Kidney epithelial cell (primary cell): ENCODE measurements at regions not wholly inside any gene's neighbourhood (a gene's known extent, or its start where the extent isn't known, plus 50 kb on each side); places are given as distances from the start of the nearest gene placed in this dataset.

Source experiments
- DNase-seq: peaks from one replicate; pipeline ENCODE4 v3.0.0-alpha.2; 2010; ENCODE audit warnings: low read depth
- H3K27me3 ChIP-seq: 2 replicates; pipeline ENCODE4 v1.6.0; 2011; ENCODE audit warnings: low read length; ENCODE audit not compliant: control insufficient read depth, insufficient read depth
- H3K36me3 ChIP-seq: 2 replicates; pipeline ENCODE4 v1.5.1; 2011; ENCODE audit warnings: low read length; ENCODE audit not compliant: control insufficient read depth, insufficient read depth
- H3K4me3 ChIP-seq: 2 replicates; pipeline ENCODE4 v1.5.1; 2011; ENCODE audit warnings: low read depth, mild to moderate bottlenecking, control low read depth, low read length
- TF ChIP-seq, protein P1 (sequence below): IDR thresholded peaks from 2 replicates; pipeline ENCODE4 v1.5.1; 2011; ENCODE audit warnings: mild to moderate bottlenecking, moderate library complexity, low read length, control low read depth, inconsistent platforms; ENCODE audit not compliant: insufficient read depth, poor library complexity, severe bottlenecking

DNA sequence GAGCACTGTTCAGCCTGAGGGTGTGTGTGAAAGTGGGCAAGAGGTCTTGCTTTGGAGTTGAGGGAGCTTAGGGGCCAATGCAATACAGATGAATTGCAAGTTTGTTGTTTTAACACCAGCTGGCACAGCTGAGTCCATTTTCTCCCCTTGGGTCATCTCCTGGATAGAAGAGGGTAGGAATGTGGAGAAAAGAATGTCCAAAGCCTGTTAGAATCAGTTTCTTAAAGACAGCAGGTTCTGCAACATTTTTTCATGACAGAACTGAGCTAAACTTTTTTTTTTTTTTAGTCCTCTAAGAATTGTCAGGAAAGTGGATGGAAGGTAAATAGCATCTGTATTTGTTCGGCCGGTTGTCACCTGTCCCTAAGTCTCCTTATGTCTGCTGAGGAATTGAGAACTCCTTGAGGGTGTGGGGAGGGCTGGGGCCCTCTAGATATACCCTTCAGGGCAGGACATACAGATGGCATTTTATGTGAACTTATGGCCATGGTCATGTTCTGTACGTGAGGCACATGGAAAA, 211.1 kb upstream of the CADM1 start:
- TF ChIP-seq, protein P1, sequence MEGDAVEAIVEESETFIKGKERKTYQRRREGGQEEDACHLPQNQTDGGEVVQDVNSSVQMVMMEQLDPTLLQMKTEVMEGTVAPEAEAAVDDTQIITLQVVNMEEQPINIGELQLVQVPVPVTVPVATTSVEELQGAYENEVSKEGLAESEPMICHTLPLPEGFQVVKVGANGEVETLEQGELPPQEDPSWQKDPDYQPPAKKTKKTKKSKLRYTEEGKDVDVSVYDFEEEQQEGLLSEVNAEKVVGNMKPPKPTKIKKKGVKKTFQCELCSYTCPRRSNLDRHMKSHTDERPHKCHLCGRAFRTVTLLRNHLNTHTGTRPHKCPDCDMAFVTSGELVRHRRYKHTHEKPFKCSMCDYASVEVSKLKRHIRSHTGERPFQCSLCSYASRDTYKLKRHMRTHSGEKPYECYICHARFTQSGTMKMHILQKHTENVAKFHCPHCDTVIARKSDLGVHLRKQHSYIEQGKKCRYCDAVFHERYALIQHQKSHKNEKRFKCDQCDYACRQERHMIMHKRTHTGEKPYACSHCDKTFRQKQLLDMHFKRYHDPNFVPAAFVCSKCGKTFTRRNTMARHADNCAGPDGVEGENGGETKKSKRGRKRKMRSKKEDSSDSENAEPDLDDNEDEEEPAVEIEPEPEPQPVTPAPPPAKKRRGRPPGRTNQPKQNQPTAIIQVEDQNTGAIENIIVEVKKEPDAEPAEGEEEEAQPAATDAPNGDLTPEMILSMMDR, result no peak
- no peak overlapping the region for H3K4me3 ChIP-seq
- no peak for DNase-seq
- no peaks in the 10 kb centered on the region for H3K27me3 ChIP-seq
- H3K36me3 ChIP-seq, result no peaks in the 10 kb centered on the region

DNA sequence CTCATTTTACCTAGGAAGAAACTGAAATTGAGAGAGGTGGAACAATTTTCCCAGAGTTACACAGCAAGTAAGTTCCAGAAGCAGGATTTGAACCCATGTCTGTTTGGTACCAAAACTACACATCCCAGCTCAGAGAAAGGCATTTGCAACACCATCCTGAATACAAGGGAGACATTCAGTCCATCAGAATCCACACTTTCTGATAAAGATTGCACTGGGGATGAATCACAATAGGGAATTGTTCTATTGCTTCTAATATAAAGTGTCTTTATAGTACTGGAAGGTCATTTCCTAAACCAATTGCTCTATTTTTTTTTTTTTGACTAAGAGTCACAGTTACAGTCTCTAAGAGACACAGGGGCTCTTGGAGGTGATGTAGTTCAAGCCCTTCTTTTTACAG, 208.1 kb upstream of the CADM1 start:
- TF ChIP-seq, protein P1, result no peak
- DNase-seq, result no peak
- H3K36me3 ChIP-seq, result no peaks in the 10 kb centered on the region
- no peaks in the 10 kb centered on the region for H3K27me3 ChIP-seq
- H3K4me3 ChIP-seq, result no peak overlapping the region

DNA sequence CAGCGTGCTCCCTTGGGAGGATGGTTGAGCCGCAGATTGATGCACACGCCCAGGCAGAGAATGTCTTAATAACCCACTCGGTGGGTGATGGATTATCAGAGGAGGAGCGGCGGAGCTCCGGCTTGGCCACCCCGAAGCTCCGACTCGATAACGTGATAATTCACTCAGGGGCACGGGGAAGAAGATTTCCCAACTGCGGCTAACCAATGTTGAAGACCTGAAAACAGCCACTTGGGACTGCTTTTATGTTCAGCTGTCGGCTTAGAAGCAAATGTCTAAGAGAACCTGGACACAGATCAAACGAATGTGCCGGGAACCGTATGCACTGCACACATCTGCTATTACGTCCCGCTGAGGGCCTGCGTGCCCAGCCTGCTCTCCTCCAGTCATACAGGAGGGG, 206.8 kb upstream of the CADM1 start:
- TF ChIP-seq, protein P1, result no peak
- no peak for DNase-seq
- no peaks in the 10 kb centered on the region for H3K36me3 ChIP-seq
- no peaks in the 10 kb centered on the region for H3K27me3 ChIP-seq
- H3K4me3 ChIP-seq, result no peak overlapping the region

DNA sequence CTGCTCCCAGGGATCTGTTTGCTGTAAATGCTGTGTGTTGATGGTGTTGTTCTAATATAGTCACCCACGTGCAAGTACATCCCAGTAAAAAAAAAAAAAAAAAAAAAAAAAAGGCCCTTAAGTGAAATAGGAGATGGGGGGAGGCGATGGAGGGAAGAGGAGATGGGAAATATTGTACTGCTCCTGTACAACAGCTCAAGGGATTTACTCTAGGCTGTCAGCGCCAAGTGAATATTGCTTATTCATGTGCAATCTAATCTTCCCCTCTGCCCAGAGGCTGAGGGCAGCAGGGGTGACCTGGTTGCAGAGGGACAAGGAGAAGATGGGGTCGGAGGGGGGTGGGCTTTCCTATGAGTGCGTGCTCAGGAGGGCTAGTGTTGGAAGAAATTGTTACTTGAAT, 206.2 kb upstream of the CADM1 start:
- H3K4me3 ChIP-seq, result no peak overlapping the region
- no peaks in the 10 kb centered on the region for H3K27me3 ChIP-seq
- no peak for DNase-seq

DNA sequence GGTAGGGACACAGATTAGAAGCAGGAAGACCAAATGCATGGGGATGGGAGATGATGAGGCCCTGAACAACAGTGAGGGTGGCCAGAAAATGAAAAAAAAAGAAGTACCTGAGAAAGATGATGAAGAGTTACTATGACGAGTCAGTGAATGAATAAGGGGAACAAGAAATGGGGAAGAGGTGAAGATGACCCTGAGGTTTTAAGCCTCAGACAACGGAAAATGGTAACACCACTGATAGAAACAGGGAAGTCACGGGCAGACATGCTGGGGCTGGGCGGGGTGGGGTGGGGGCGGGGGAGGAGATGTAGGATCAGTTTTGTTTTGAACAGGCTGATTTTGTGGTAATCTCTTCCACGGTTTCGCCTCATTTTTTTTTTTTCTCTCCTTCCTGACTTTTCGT, 205.1 kb upstream of the CADM1 start:
- DNase-seq, result no peak
- no peaks in the 10 kb centered on the region for H3K27me3 ChIP-seq
- TF ChIP-seq, protein P1, result no peak
- H3K4me3 ChIP-seq, result no peak overlapping the region
- H3K36me3 ChIP-seq, result no peaks in the 10 kb centered on the region

More for the DNA sequence above, 206.2 kb upstream of the CADM1 start:
- TF ChIP-seq, protein P1, result no peak
- H3K36me3 ChIP-seq, result no peaks in the 10 kb centered on the region

DNA sequence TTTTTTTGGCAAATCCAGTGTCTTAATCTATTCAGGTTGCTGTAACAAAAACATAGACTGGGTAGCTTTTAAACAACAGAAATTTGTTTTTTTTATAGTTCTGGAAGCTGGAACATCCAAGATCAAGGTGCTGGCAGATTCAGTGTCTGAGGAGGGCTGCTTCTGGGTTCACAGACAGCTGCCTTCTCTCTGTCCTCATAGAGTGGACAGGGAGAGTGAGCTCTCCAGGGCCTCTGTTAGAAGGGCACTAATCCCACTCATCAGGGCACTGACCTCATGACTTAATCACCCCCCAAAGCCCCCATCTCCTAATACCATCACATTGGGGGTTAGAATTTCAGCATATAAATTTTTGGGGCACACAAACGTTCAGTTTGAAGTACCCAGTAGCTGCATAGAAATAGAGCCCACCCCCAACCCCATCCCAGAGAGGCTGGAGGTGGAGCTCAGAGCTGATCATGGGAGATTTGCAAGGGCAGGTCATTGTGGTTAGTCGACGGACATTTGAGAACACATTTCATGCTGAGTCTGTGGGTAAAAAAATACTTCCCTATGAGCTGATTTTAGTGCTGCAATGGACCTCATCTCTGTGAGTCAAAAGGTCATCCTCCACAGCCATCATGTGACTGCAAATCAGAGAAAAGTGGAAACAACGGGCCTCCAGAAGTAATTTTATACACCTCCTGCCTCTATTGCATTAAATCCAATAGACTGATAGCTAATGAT, 203.1 kb upstream of the CADM1 start:
- TF ChIP-seq, protein P1, result no peak
- no peak for DNase-seq
- Histone ChIP-seq H3K36me3 (no peaks in the 10 kb centered on the region), H3K27me3 (no peaks in the 10 kb centered on the region), H3K4me3 (no peak overlapping the region)
